ENCODE measurements at regions not wholly inside any gene's neighbourhood (a gene's known extent, or its start where the extent isn't known, plus 50 kb on each side); places are given as distances from the start of the nearest gene placed in this dataset.
"Not testable (repeated sequence)": the region's sequence is repeated elsewhere in the genome, so short reads cannot be mapped to it uniquely, and the experiment has no call there.

GRCh38 chr10:53045315-53045714, 272.7 kb upstream of the MBL2 start:
- no peak for DNase-seq (ENCODE audit: low spot score)
- Histone ChIP-seq H3K27me3 (ENCODE audit: control insufficient read depth in 3 of 3, insufficient read depth in 3 of 3, low read depth in 1 of 3, low read length in 3 of 3) (no peaks in the 10 kb centered on the region), H3K14ac (ENCODE audit: low read length) (no peak overlapping the region), H3K9me3 (replicated peaks in 1 of 2; ENCODE audit: control insufficient read depth in 2 of 2, insufficient read depth in 1 of 2, low read depth in 1 of 2, low read length in 2 of 2) (no peaks in the 10 kb centered on the region), H2AFZ (ENCODE audit: low read length) (no peak overlapping the region), H2BK12ac (ENCODE audit: low read length) (no peak overlapping the region), H3K23ac (ENCODE audit: low read depth, low read length, poor library complexity) (no peak overlapping the region), H4K91ac (ENCODE audit: low read depth, low read length, poor library complexity) (no peak overlapping the region), H2BK120ac (ENCODE audit: low read depth, low read length) (no peak overlapping the region), H3K4me2 (ENCODE audit: insufficient read depth, low read length, poor library complexity, severe bottlenecking) (no peak overlapping the region), H3K4me3 (ENCODE audit: low read length in 2 of 2) (no peak overlapping the region), H3K36me3 (replicated peaks in 1 of 2; ENCODE audit: control insufficient read depth in 2 of 2, insufficient read depth in 2 of 2, low read length in 2 of 2) (no peaks in the 10 kb centered on the region), H3K18ac (ENCODE audit: low read length) (no peak overlapping the region), H4K8ac (ENCODE audit: low read depth, low read length) (no peak overlapping the region), H3K79me1 (ENCODE audit: low read depth, low read length) (no peaks in the 10 kb centered on the region), H3K27ac (replicated peaks; ENCODE audit: low read length) (no peak overlapping the region), H2BK15ac (ENCODE audit: low read length) (no peak overlapping the region), H3K4me1 (ENCODE audit: control insufficient read depth in 2 of 2, insufficient read depth in 1 of 2, low read depth in 1 of 2, low read length in 2 of 2) (no peaks in the 10 kb centered on the region), H2AK5ac (ENCODE audit: low read depth, low read length) (no peak overlapping the region), H3K4ac (ENCODE audit: low read length) (no peak overlapping the region), H2BK5ac (ENCODE audit: low read length) (no peak overlapping the region), H3K9ac (ENCODE audit: low read depth, low read length, poor library complexity) (no peak overlapping the region)
- WGBS, 2 donors (ENCODE audit: extremely low coverage in 2 of 2, insufficient read length in 2 of 2, insufficient replicate concordance in 1 of 2) = no CpG with 5 or more reads among the region's 2 CpGs

GRCh38 chr10:53035823-53036222, 263.2 kb upstream of the MBL2 start:
- not testable (repeated sequence) for DNase-seq (ENCODE audit: low spot score); H3K18ac ChIP-seq (ENCODE audit: low read length); H3K4me1 ChIP-seq (ENCODE audit: control insufficient read depth in 2 of 2, insufficient read depth in 1 of 2, low read depth in 1 of 2, low read length in 2 of 2); H3K36me3 ChIP-seq (replicated peaks in 1 of 2; ENCODE audit: control insufficient read depth in 2 of 2, insufficient read depth in 2 of 2, low read length in 2 of 2); H2BK120ac ChIP-seq (ENCODE audit: low read depth, low read length); H2AK5ac ChIP-seq (ENCODE audit: low read depth, low read length); H3K27me3 ChIP-seq (ENCODE audit: control insufficient read depth in 3 of 3, insufficient read depth in 3 of 3, low read depth in 1 of 3, low read length in 3 of 3); H3K23ac ChIP-seq (ENCODE audit: low read depth, low read length, poor library complexity); H4K91ac ChIP-seq (ENCODE audit: low read depth, low read length, poor library complexity); H3K79me1 ChIP-seq (ENCODE audit: low read depth, low read length); H3K4ac ChIP-seq (ENCODE audit: low read length); H2AFZ ChIP-seq (ENCODE audit: low read length); H3K4me2 ChIP-seq (ENCODE audit: insufficient read depth, low read length, poor library complexity, severe bottlenecking); H4K8ac ChIP-seq (ENCODE audit: low read depth, low read length); H3K9ac ChIP-seq (ENCODE audit: low read depth, low read length, poor library complexity); H2BK5ac ChIP-seq (ENCODE audit: low read length); H3K14ac ChIP-seq (ENCODE audit: low read length); H3K27ac ChIP-seq (replicated peaks; ENCODE audit: low read length); H2BK12ac ChIP-seq (ENCODE audit: low read length); H2BK15ac ChIP-seq (ENCODE audit: low read length); H3K9me3 ChIP-seq (replicated peaks in 1 of 2; ENCODE audit: control insufficient read depth in 2 of 2, insufficient read depth in 1 of 2, low read depth in 1 of 2, low read length in 2 of 2); H3K4me3 ChIP-seq (ENCODE audit: low read length in 2 of 2)
- WGBS, 2 donors (ENCODE audit: extremely low coverage in 2 of 2, insufficient read length in 2 of 2, insufficient replicate concordance in 1 of 2) = no CpG with 5 or more reads among the region's 5 CpGs

GRCh38 chr10:53033396-53033795, 260.8 kb upstream of the MBL2 start:
- no peak overlapping the region for H3K4me2 ChIP-seq (ENCODE audit: insufficient read depth, low read length, poor library complexity, severe bottlenecking)
- no peak overlapping the region for H3K14ac ChIP-seq (ENCODE audit: low read length)
- no peak overlapping the region for H2AK5ac ChIP-seq (ENCODE audit: low read depth, low read length)
- H3K79me1 ChIP-seq (ENCODE audit: low read depth, low read length) = no peaks in the 10 kb centered on the region
- H3K18ac ChIP-seq (ENCODE audit: low read length) = no peak overlapping the region
- no peaks in the 10 kb centered on the region for H3K27me3 ChIP-seq (ENCODE audit: control insufficient read depth in 3 of 3, insufficient read depth in 3 of 3, low read depth in 1 of 3, low read length in 3 of 3)
- no peak overlapping the region for H4K91ac ChIP-seq (ENCODE audit: low read depth, low read length, poor library complexity)
- peaks cover 0 to 2% of the 10 kb centered on the region in 2 donors for H3K4me1 ChIP-seq (ENCODE audit: control insufficient read depth in 2 of 2, insufficient read depth in 1 of 2, low read depth in 1 of 2, low read length in 2 of 2)
- no peak overlapping the region for H3K27ac ChIP-seq (replicated peaks; ENCODE audit: low read length)
- H3K36me3 ChIP-seq (replicated peaks in 1 of 2; ENCODE audit: control insufficient read depth in 2 of 2, insufficient read depth in 2 of 2, low read length in 2 of 2) = no peaks in the 10 kb centered on the region
- DNase-seq (ENCODE audit: low spot score) = no peak
- no peak overlapping the region for H2AFZ ChIP-seq (ENCODE audit: low read length)
- H2BK120ac ChIP-seq (ENCODE audit: low read depth, low read length) = no peak overlapping the region
- no peak overlapping the region for H3K23ac ChIP-seq (ENCODE audit: low read depth, low read length, poor library complexity)
- no peak overlapping the region for H4K8ac ChIP-seq (ENCODE audit: low read depth, low read length)
- no peak overlapping the region for H3K4ac ChIP-seq (ENCODE audit: low read length)
- H3K4me3 ChIP-seq (ENCODE audit: low read length in 2 of 2) = no peak overlapping the region
- no CpG with 5 or more reads among the region's 2 CpGs for WGBS, 2 donors (ENCODE audit: extremely low coverage in 2 of 2, insufficient read length in 2 of 2, insufficient replicate concordance in 1 of 2)
- H3K9me3 ChIP-seq (replicated peaks in 1 of 2; ENCODE audit: control insufficient read depth in 2 of 2, insufficient read depth in 1 of 2, low read depth in 1 of 2, low read length in 2 of 2) = no peaks in the 10 kb centered on the region
- H2BK12ac ChIP-seq (ENCODE audit: low read length) = no peak overlapping the region
- no peak overlapping the region for H2BK5ac ChIP-seq (ENCODE audit: low read length)
- no peak overlapping the region for H2BK15ac ChIP-seq (ENCODE audit: low read length)
- no peak overlapping the region for H3K9ac ChIP-seq (ENCODE audit: low read depth, low read length, poor library complexity)

GRCh38 chr10:53029872-53030849, 257.6 kb upstream of the MBL2 start:
- not testable (repeated sequence) for H3K14ac ChIP-seq (ENCODE audit: low read length); H2BK12ac ChIP-seq (ENCODE audit: low read length); DNase-seq (ENCODE audit: low spot score); H2AK5ac ChIP-seq (ENCODE audit: low read depth, low read length); H3K27ac ChIP-seq (replicated peaks; ENCODE audit: low read length); H3K4ac ChIP-seq (ENCODE audit: low read length); H3K18ac ChIP-seq (ENCODE audit: low read length); H4K8ac ChIP-seq (ENCODE audit: low read depth, low read length); H2BK120ac ChIP-seq (ENCODE audit: low read depth, low read length); H3K9ac ChIP-seq (ENCODE audit: low read depth, low read length, poor library complexity); H3K23ac ChIP-seq (ENCODE audit: low read depth, low read length, poor library complexity); H3K4me2 ChIP-seq (ENCODE audit: insufficient read depth, low read length, poor library complexity, severe bottlenecking); H2BK5ac ChIP-seq (ENCODE audit: low read length); H3K4me3 ChIP-seq (ENCODE audit: low read length in 2 of 2); H3K79me1 ChIP-seq (ENCODE audit: low read depth, low read length); H3K4me1 ChIP-seq (ENCODE audit: control insufficient read depth in 2 of 2, insufficient read depth in 1 of 2, low read depth in 1 of 2, low read length in 2 of 2); H2BK15ac ChIP-seq (ENCODE audit: low read length); H3K27me3 ChIP-seq (ENCODE audit: control insufficient read depth in 3 of 3, insufficient read depth in 3 of 3, low read depth in 1 of 3, low read length in 3 of 3); H4K91ac ChIP-seq (ENCODE audit: low read depth, low read length, poor library complexity); H3K36me3 ChIP-seq (replicated peaks in 1 of 2; ENCODE audit: control insufficient read depth in 2 of 2, insufficient read depth in 2 of 2, low read length in 2 of 2); H3K9me3 ChIP-seq (replicated peaks in 1 of 2; ENCODE audit: control insufficient read depth in 2 of 2, insufficient read depth in 1 of 2, low read depth in 1 of 2, low read length in 2 of 2)
- no CpG with 5 or more reads among the region's 8 CpGs for WGBS, 2 donors (ENCODE audit: extremely low coverage in 2 of 2, insufficient read length in 2 of 2, insufficient replicate concordance in 1 of 2)
- H2AFZ ChIP-seq (ENCODE audit: low read length) = peak overlapping the region; percentile 80
